H1 (cell line): ENCODE measurements at regions not wholly inside any gene's neighbourhood (a gene's known extent, or its start where the extent isn't known, plus 50 kb on each side); places are given as distances from the start of the nearest gene placed in this dataset.
"Not testable (repeated sequence)": the region's sequence is repeated elsewhere in the genome, so short reads cannot be mapped to it uniquely, and the experiment has no call there.

Experiments
- HDAC6 ChIP-seq: IDR thresholded peaks from one replicate; pipeline ENCODE4 v1.7.1; 2012; ENCODE audit warnings: low read depth, mild to moderate bottlenecking, inconsistent platforms, low read length, moderate library complexity
- TF ChIP-seq, protein P1 (sequence below), 3 experiments: IDR thresholded peaks; 1 replicate in 2 of 3; 2 replicates in 1 of 3; pipeline versions ENCODE4 v1.5.1 to v1.6.1; 2011; ENCODE audit warnings: low read length in 3 of 3, mild to moderate bottlenecking in 3 of 3, inconsistent platforms in 2 of 3, low read depth in 1 of 3, moderate library complexity in 1 of 3; ENCODE audit not compliant: insufficient read depth in 1 of 3; ENCODE audit errors: control extremely low read depth in 1 of 3

DNA sequence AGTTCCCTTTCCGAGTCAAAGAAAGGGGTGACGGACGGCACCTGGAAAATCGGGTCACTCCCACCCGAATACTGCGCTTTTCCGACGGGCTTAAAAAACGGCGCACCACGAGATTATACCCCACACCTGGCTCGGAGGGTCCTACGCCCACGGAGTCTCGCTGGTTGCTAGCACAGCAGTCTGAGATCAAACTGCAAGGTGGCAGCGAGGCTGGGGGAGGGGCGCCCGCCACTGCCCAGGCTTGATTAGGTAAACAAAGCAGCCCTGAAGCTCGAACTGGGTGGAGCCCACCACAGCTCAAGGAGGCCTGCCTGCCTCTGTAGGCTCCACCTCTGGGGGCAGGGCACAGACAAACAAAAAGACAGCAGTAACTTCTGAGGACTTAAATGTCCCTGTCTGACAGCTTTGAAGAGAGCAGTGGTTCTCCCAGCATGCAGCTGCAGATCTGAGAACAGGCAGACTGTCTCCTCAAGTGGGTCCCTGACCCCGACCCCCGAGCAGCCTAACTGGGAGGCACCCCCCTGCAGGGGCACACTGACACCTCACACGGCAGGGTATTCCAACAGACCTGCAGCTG lies 117.5 kb upstream of the BCL6 start:
- TF ChIP-seq, protein P1, sequence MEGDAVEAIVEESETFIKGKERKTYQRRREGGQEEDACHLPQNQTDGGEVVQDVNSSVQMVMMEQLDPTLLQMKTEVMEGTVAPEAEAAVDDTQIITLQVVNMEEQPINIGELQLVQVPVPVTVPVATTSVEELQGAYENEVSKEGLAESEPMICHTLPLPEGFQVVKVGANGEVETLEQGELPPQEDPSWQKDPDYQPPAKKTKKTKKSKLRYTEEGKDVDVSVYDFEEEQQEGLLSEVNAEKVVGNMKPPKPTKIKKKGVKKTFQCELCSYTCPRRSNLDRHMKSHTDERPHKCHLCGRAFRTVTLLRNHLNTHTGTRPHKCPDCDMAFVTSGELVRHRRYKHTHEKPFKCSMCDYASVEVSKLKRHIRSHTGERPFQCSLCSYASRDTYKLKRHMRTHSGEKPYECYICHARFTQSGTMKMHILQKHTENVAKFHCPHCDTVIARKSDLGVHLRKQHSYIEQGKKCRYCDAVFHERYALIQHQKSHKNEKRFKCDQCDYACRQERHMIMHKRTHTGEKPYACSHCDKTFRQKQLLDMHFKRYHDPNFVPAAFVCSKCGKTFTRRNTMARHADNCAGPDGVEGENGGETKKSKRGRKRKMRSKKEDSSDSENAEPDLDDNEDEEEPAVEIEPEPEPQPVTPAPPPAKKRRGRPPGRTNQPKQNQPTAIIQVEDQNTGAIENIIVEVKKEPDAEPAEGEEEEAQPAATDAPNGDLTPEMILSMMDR (IDR thresholded peaks at IDR 0.05; ENCODE audit: control extremely low read depth in 1 of 3, insufficient read depth in 1 of 3, low read depth in 1 of 3, low read length in 3 of 3): not testable (repeated sequence)
- not testable (repeated sequence) for TF ChIP-seq HDAC6
